Stimulated activated CD8-positive, alpha-beta memory T cell treated with anti-CD3 and anti-CD28 coated beads, Interleukin-4, amount 100 ng/mL, for 48 hours (primary cell): ENCODE measurements at regions not wholly inside any gene's neighbourhood (a gene's known extent, or its start where the extent isn't known, plus 50 kb on each side); places are given as distances from the start of the nearest gene placed in this dataset.

Experiments used
- DNase-seq: peaks from one replicate; pipeline ENCODE4 v3.0.0-alpha.2; 2020

DNA sequence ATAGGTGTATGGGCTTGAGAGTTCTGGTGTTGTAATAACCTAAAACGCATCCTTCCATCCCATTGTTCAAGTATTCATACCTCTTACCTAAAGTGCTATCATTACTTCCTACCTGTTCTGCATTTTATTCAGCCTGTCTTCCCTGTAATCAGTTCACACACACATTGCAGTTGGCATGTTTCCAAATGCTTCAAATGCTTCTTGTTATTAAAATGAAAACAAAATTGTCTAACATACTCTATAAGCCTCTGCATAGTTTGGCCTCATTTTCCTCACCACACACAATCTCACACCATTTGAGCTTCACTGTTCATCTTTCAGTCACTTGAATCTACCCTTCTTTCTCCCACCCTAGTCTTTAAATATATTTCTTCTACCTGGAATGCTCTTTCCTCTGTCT lies 1178.2 kb upstream of the NRXN1 start:
- no peak for DNase-seq

DNA sequence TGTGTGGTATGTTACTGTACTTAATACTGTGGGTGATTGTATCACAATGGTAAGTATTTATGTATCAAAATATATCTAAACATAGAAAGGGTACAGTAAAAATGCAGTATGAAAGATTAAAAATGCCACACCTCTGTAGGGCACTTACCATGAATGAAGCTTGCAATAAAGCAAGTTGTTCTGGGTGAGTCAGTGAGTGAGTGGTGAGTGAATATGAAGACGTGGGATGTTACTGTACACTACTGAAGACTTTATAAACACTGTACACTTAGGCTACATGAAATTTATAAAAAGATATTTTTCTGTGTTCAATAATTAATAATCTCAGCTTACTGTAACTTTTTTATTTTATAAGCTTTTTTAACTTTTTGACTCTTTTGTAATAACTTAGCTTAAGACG lies 1162.4 kb upstream of the NRXN1 start:
- DNase-seq = no peak

DNA sequence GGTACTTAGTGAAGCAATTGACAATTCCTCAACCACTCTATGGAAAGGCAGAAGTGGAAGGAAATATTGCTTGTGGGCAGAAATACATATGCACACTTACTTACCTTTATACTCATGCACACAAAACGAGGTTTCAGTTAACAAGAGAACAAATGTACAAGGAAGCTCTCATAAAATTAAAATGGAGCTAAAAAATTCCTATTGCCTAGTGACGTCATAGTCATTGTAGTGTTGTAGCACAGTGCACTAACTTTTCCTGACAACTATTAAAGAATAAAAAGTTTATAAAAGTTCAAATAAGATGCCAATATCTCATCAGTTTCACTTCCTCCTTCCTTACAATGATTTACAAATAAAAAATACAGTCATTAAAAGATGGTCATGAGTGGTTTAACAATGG lies 1161.9 kb upstream of the NRXN1 start:
- no peak for DNase-seq

DNA sequence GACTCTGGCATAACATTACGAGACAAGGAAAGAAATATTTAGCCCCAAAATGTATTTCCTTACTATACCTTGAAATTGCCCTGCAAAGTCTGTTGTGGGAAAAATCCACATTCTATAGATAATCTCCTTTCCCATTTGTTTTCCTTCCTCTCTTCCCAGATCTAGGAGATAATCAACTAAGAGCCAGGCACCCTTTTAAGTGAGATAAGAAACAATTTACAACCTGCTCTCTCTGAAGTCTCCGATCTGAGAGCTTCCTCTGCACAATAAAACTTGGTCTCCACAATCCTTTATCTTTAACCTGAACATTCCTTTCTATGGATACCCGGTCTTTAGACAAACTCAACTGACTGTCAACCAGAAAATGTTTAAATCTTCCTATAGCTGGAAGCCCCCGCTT lies 1160.7 kb upstream of the NRXN1 start:
- no peak for DNase-seq

DNA sequence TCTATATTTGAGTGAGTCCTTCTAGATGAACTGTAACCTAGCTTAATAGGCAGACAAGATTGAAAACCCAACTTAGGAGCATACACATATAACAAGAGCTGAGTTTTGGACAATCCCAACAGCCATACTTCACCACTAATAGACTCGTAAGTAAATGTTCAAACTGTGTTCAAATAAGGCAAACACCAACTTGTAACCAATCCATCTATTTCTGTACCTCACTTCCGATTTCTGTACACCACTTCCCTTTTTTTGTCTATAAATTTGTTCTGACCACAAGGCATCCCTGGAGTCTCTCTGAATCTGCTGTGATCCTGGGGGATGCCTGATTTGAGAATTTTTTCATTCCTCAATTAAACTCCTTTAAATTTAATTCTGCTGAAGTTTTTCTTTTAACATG lies 1149.1 kb upstream of the NRXN1 start:
- no peak for DNase-seq

DNA sequence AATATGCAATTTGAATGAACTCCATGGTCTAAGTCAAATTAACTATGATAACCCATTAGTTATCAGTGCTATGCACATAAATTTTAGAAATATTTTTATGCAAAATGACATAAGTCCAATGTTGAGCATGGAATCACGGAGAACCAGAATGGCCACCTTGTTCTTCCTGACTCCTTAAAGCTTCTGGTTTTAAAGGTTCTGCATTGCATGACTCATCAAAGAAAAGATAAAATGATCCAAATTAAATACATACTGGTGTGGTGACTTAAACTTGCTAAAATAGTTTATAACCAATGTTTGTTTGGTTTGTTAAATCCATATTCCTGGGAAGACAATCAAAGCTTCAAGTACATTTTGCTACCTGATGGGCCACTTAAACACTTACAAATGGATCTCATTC lies 1146.9 kb upstream of the NRXN1 start:
- no peak for DNase-seq

DNA sequence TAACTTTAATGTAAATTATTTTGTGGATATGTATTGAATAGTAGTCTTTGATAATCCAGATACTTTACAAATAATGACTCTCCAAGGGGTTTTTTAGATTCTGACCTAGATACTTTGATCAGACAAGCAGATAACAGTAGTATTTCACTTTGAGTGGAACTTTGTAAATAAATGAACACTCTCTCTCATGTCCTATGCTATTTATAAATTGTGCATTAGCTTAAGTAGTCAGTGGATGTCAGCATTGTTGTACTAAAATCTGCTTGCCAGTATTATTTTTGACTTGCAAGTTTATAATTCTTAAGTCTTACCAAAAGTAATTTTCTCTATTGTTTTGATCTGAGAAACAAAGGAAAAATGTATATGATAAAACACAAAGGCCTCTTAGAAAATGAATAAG lies 1113.1 kb upstream of the NRXN1 start:
- no peak for DNase-seq

DNA sequence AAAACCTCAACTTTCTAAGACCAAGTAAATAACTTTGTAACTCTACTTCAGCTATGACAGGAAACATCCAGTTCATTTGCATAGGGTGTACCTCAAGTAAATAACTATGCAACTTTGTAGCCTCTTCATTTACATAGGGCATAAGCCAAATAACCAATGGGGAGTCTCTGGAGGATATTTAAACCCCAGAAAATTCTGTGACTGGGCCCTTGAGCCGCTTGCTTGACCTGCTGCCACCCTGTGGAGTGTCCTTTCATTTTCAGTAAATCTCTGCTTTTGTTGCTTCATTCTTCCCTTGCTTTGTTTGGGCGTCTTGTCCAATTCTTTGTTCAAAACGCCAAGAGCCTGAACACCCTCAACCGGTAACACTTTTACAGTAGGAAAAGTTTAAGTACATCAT lies 1112.7 kb upstream of the NRXN1 start:
- no peak for DNase-seq

DNA sequence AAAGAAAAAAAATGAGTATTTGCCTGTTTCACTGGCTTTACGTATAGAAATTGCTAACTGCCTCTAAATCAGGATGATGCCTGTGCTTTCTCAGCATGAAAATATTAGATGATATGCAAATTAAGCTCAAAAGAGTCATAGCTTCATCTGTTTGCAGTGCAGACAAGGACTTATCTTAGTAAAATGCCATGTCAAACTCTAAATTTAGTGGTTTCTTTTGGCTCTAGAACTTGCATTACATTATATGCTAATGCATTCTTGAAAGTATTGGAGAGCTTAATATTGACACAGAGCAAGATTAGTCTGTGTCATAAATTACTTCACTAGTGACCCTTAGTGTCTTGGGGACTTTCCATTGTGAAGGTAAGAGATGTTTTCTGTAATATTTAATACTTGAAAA lies 1109.1 kb upstream of the NRXN1 start:
- no peak for DNase-seq

DNA sequence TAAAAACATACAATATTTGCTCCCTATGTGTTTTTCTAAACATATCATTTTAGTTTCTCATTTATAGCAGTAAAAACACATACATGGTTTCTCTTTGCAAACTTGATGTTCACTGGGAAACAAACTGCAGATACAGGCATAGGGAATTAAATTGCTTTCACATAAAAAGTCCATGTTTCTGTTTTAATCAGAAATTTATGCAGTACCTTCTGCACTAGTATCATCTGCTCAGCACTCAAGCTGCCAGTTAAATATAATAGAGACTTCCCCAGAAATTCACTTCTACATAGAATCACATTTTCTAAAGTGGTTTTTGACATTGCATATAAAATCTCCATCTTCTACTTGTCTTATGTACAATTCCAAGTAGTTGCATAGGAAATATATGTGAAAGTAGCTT lies 1107.3 kb upstream of the NRXN1 start:
- DNase-seq = no peak

DNA sequence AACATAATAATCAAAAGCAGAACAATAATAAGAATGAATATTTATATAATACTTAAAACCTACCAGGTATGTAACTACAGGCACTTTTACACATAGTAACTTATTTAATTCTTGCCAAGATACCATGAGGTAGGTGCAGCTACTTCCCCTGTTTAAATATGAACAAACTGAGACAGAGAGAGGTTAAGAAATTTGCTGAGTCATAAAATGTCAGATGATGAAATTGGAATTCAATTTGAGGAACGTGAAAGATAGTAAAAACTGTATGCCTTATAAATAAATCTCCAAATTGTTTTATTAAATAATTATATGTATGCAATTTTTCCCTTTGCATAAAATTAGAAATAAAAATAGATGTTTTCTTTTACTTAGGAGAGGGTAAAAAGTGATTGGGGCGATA lies 1103.3 kb upstream of the NRXN1 start:
- DNase-seq = no peak

DNA sequence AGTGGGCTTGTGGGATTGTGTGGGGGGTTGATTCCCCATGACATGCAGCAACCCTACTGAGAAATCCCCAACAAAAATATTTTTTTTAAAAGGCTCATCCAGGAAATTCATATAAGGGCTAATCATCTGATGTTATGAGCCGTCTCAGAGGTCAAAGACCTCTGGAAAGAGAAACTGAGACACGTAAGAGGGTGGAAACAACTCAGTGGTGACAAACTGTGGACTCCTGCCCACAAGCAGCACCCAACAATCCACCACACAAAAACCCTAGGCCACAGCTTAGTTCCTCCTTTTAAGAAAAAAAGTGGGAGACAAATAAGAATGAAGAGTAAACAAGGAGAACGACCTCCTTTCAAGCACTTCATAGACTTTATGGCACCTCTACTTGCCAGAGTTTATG lies 1096.1 kb upstream of the NRXN1 start:
- DNase-seq = no peak

DNA sequence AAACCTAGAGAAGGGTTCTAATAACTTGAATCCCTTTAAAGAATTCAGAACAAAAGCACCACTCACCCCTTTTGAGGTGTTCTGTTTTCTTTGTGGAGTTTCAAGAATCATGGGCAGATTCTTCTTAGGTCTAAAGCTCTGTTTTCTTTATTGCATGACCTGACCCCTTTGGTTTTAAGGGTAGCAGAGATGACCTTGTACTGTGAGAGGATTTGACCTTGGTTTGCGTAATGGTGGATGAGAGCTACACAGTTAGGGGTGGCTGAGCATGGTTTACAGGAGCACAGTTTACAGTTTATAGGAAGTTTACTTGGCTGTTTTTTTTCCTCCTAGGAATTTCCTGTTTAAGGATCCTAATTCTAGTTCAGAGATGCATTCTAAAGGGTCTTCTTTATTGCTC lies 1095.6 kb upstream of the NRXN1 start:
- DNase-seq = no peak

DNA sequence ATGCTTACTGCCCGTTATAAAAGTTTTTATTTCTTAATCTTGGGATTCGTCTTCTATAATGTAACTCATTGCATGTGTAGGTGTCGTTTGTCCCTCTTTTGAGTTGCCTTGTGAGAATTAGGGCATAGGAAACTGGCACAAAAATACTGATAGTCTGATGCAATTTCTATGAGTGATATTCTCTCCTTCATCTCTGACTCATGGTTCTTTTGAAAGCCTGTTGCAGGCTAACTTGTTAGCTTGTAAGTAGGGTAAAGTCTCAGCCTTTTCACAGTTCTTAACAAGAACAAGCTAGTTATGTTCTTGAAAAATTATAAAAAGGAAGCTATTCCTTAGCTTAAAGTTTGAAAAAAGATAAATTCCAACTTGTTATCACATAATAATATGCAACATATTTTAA lies 1085.4 kb upstream of the NRXN1 start:
- no peak for DNase-seq

DNA sequence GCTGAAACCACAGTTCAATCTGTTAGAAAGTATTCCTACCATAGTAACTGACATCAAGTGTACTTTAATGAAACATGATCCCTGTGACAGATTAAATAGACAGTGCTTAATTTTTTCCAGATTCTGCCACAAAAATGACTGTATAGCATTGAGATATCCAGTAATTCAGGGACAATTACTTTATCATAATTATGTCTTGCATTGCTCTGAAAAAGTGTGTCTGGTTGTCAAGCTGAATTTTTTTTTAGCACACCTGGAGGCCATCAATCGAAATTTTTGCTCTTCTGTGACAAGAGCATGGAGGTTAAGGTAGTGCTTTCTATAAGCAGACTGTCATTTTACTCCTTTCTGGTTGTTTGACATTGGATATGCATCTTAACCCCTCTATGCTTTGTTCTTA lies 1083.8 kb upstream of the NRXN1 start:
- no peak for DNase-seq

DNA sequence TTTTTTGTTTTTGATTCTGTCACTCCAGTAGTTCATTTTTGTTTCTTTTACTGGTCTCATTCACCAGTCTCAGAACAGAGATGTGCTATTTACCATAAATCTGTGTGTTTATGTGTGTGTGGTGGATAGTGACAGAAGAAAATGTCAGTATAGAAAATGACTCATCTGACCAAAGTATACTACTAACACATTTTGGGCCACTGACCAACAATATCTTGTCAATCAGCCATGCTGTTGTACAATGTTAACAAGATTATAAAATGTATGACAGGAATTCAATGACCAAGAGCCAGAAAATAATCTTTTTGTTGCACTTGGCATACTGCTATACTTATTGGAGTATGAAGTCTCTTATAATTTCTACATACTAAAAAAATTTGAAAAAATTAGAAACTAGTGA lies 1081.4 kb upstream of the NRXN1 start:
- no peak for DNase-seq

DNA sequence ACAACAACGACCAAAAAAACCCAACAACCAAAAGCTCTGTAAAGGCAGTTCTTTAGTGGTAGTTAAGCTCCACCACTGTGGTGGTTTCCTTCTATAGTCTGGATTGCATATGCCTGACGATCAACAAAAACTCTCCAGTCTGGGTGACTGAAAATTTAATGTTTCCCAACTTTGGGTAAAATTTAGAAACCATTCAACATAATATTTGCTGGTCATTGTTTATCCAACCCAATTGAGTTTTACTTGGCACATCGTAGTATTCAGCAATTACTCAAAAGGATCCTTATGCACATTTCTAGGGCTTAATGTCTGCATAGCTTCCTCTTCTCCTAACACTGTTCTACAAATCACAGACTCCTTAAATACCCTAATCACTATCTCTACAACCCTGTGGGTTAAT lies 1080.2 kb upstream of the NRXN1 start:
- DNase-seq = no peak

DNA sequence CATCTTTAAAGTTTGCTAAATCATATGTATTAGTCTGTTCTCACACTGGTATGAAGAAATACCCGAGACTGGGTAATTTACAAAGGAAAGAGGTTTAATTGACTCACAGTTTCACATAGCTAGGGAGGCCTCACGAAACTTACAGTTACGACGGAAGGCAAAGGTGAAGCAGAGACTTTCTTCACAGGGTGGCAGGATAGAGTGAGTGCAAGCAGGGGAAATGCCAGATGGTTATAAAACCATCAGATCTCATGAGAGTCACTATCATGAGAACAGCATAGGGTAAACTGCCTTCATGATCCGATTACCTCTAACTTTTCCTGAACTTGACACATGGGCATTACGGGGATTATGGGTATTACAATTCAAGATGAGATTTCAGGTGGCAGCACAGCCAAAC lies 1075.2 kb upstream of the NRXN1 start:
- no peak for DNase-seq

DNA sequence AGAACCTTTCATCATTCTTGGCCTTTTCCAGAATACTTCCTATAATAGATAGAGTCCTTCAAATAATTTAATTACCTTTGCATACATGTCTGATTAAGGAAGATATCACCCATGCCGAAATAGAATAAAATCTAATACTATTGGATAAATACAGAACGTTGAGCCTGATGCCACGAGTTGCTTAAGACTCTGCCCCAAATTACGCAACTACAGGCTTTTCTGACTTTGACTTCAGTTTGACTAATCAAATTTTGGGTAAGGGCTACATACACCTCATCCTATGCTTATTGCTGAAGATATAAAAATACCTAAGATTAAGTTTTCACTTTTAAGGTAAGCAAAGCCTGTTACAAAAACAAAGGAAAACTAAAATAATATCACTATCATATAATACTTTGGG lies 1065.1 kb upstream of the NRXN1 start:
- no peak for DNase-seq

DNA sequence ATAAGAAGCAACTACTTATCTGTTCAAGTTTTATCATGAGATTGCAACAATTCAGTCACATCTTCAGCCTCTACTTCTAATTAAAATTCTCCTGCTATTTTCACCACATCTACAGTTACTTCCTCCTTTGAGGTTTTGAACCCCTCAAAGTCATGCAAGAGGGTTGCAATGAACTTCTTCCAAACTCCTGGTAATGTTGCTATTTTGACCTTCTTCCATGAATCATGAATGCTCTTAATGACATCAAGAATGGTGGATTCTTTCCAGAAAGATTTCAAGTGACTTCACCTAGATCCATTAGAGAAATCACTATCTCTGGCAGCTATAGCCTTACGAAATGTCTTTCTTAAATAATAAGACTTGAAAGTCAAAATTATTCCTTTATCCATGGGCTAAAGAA lies 1052.8 kb upstream of the NRXN1 start:
- DNase-seq = no peak

DNA sequence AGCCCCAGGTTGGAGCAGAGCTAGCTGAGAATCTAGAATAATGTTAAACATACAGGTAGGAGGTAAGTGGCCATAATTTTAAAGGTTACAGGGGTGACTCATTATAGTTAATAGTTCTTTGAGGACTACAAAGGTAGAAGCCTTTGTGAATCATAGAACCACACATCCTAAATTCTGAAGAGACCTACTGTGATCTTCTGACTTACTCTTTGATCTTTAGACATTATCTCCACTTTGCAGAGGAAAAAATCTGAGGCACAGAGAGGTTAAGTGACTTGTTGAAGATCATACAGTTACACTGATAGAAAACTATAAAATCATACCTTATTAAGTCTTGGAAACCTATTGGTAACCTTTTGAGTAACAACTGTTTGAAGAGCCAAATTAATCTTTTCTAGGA lies 1051.3 kb upstream of the NRXN1 start:
- no peak for DNase-seq

DNA sequence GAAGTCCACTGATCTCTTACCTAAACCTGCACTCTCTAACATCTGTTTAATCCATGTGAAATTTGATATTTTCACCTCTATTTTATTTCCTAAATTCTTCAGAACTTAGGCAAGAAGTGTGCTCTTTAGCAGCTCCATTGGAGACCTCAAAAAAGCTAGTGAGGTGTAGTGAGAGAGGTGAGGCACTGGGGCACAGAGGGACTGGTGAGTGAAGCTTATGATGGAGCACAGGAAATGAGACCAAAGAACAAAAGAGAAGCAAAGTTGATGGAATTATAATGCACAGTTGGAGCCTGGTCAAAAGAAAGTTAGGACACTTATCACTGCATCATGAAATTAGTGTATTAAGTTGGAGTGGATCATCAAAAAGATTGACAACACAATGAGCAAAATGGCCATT lies 1050.7 kb upstream of the NRXN1 start:
- DNase-seq = no peak

DNA sequence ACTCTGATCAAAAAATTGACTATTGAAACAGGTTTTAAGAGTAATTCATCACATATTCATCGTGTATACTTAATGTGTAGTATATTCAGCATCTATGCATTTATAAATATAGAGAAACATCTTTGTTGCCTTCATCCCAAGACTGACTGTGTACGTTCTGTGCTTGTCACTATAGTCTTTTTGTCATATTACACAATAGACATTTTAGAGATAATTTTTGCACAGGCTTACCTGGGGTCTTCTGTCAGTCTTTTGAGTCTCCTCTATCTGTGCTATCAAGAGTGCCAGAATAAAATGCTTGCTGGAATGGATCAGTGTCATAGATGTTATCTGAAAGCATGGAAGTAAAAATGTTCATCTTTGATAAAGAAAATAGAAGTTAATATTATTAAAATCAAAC lies 1047.7 kb upstream of the NRXN1 start:
- no peak for DNase-seq

DNA sequence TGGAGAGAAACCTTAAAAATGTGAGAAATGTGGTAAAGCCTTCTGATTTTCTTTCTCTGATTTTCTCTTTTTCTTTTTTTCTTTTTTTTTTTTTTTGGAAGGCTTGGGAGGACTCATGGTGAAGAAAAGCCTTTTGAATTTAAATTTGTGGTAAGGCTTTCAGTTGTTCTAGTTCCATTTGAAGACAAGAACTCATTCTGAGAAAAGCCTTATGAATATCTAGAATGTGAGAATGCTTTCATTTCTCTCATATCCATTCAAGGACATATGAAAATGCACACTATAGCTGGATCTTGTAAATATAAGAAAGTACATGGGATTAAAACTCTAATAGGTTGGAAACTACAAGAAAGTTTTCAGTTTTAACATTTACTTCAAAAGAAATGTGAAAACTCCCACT lies 1045.2 kb upstream of the NRXN1 start:
- DNase-seq = no peak

DNA sequence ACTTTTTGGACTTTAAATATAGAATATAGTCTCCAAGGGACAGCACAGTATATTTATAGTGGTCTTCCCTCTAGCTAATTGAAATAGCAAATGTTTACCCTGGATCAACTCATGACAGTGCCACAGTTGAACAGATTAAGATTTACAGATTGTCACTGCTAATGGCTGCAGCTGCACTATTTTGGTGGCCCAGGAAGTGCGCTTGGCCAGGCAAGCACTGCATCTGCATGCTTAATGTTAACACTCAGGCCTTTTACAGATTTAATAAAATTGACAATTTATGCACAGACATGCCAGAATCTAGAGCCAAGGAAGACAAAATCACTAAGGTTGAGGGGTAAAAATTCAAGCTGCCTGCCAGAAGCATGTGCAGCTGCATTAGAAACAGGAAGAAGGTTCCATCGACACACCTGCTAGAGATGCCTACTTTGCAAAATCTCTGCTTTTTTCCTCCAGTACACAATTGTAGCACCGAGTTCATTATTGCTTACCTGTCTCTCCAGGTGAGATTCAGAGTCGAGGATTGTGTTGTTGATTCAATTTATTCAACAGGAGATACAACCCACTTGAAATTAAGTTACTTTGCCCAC lies 1042.3 kb upstream of the NRXN1 start:
- DNase-seq = no peak

DNA sequence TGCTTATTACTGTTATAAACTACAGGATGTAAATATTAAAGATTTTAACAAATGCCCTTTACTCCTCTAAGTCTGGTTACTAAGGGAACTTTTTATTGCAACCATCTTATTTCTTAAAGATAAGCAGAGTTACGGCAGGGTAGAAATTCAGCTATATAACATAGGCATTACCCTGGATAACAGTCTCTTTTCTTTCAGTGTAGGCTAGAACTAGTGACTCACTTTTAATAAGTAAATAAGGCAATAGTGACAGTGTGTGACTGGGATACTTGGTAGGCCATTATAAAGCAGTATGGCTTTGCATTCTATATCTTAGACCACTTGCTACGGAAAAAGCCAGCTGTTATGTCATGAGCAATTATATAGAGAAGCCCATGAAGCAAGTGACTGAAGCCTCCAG lies 1041.0 kb upstream of the NRXN1 start:
- DNase-seq = no peak
